Subcutaneous abdominal adipose tissue (tissue), 5 donors: ENCODE measurements at regions not wholly inside any gene's neighbourhood (a gene's known extent, or its start where the extent isn't known, plus 50 kb on each side); places are given as distances from the start of the nearest gene placed in this dataset.

Experiments
- H3K27ac ChIP-seq: one replicate; pipeline ENCODE4 v1.7.0; 2013; ENCODE audit warnings: low read depth, mild to moderate bottlenecking, inconsistent platforms, low read length, moderate library complexity
- H3K27me3 ChIP-seq, 5 donors: one replicate each; pipeline ENCODE4 v1.7.0; 2013; ENCODE audit warnings: low read length in 5 of 5, inconsistent platforms in 1 of 5; ENCODE audit not compliant: control insufficient read depth in 5 of 5, insufficient read depth in 4 of 5
- H3K36me3 ChIP-seq, 5 donors: one replicate each; pipeline ENCODE4 v1.7.0; 2013; ENCODE audit warnings: low read length in 5 of 5; ENCODE audit not compliant: control insufficient read depth in 5 of 5, insufficient read depth in 5 of 5
- H3K4me1 ChIP-seq, 5 donors: one replicate each; pipeline ENCODE4 v1.7.0; 2013; ENCODE audit warnings: low read length in 5 of 5, mild to moderate bottlenecking in 3 of 5, moderate library complexity in 1 of 5; ENCODE audit not compliant: control insufficient read depth in 5 of 5, insufficient read depth in 5 of 5
- H3K4me3 ChIP-seq, 5 donors: one replicate each; pipeline ENCODE4 v1.7.0; 2013; ENCODE audit warnings: low read length in 5 of 5, low read depth in 1 of 5
- H3K9ac ChIP-seq, 5 donors: one replicate each; pipeline ENCODE4 v1.7.0; 2013; ENCODE audit warnings: low read length in 5 of 5, mild to moderate bottlenecking in 4 of 5, moderate library complexity in 3 of 5
- H3K9me3 ChIP-seq, 5 donors: one replicate each; pipeline ENCODE4 v1.7.0; 2013; ENCODE audit warnings: low read length in 5 of 5; ENCODE audit not compliant: control insufficient read depth in 5 of 5
- donor health status: healthy.
- donor health status: healthy.
- donor health status: healthy.
- donor health status: healthy.
- donor health status: healthy.

DNA sequence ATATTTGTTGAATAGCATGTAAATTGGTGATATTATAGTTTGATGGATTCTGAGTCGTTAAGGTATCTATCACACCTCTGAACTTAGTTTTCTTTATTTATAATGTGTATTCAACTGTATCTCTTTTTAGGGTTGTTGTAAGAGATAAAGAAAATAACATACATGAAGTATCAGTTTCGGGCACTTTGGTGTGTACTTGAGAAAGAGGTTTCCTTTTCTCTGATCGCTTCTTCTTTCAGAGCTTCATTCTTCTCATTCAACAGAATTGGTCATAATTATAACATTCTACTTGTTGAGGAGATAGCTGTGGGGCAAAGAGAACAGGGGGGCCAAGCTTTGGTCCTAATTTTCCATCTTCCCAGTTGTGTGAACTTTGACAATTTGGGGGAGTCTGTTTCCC, 508.0 kb downstream of the PLPP3 start:
- Histone ChIP-seq H3K27ac (no peak overlapping the region), H3K4me1 (peaks cover 0 to 20% (median 14%) of the 10 kb centered on the region in 5 donors), H3K9ac (no peak overlapping the region), H3K4me3 (no peak overlapping the region), H3K9me3 (no peaks in the 10 kb centered on the region), H3K36me3 (no peaks in the 10 kb centered on the region), H3K27me3 (no peaks in the 10 kb centered on the region)

DNA sequence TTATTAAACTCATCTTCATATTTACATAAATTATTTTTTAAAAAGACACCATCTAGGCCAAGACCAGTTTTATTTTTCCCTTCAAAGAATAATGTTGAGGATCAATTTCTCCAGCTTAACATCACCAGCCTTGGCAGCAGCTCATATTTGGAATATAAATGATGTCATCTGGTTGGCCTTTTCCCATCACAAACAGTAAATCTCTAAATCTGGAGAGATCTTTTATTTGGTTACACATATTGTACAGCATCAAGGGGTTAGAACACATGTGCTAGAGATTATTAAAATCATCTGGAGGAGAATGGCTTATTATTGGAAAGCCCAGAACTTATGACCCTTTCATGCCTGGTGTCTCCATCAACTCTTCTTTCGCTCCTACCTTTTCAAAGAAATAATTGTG, 508.8 kb downstream of the PLPP3 start:
- Histone ChIP-seq H3K9me3 (no peaks in the 10 kb centered on the region), H3K4me3 (no peak overlapping the region), H3K27ac (no peak overlapping the region), H3K9ac (no peak overlapping the region), H3K36me3 (no peaks in the 10 kb centered on the region), H3K4me1 (peaks cover 0 to 20% (median 14%) of the 10 kb centered on the region in 5 donors), H3K27me3 (no peaks in the 10 kb centered on the region)

DNA sequence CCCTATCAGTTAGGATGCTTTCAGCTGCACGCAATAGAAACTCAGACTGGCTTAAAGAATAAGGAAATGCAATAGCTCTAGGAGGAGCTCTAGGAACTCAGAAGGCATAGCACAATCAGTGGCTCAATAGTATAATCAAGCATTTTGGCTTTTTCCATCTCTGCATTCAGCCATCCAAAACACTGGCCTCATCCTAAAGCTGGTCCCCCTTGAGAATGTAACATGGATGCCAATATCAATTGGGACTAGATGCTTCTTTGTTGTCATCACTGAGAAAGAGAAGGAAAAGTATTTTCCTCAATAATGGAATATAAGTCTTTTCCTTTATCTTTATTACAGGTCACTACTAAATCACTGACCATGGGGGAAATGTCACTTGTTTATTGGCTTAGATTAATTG, 509.5 kb downstream of the PLPP3 start:
- peaks cover 0 to 20% (median 14%) of the 10 kb centered on the region in 5 donors for H3K4me1 ChIP-seq
- no peak overlapping the region for H3K9ac ChIP-seq
- H3K9me3 ChIP-seq, result no peaks in the 10 kb centered on the region
- no peak overlapping the region for H3K27ac ChIP-seq
- H3K4me3 ChIP-seq, result no peak overlapping the region
- no peaks in the 10 kb centered on the region for H3K27me3 ChIP-seq
- no peaks in the 10 kb centered on the region for H3K36me3 ChIP-seq

DNA sequence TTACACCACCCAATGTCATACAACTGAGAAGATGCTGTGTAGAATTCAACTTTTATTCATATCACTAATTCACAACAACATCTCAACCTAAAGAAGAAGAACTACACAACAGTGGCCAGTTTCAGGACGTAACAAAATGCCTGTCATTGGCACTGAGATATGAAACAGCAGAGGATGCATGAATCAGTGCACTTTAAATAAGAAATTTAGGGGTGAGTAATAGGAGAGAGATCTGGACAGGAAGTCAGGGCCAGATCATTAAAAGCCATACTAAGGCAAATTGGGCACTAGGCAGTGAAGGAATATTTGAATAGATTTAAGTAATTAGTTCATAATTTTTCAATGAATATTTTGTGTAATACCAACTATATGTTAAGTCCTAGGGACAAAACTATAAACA, 510.5 kb downstream of the PLPP3 start:
- H3K27ac ChIP-seq, result no peak overlapping the region
- H3K9me3 ChIP-seq, result no peaks in the 10 kb centered on the region
- no peak overlapping the region for H3K4me3 ChIP-seq

DNA sequence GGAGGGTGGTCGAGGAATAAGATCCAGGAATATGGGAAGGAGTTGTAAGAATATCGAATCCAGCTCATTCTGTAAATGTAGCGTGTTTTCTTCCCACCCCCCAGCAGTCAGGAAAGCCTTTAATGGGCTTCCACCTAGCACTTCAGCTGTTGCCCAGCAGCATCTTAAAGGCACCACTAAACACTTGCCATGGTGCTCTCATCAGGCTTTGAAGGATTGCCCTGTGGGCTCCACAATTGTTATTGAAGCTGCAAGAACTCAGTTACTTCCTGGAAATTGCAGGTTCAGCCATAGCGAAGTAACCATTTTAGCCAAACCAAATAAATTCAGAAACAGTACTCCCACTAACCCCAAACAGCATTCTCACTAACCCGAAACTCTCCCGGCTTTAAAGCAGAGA, 511.2 kb downstream of the PLPP3 start:
- H3K4me3 ChIP-seq, result no peak overlapping the region
- peaks cover 0 to 10% (median 6%) of the 10 kb centered on the region in 5 donors for H3K4me1 ChIP-seq

More for the DNA sequence above, 510.5 kb downstream of the PLPP3 start:
- no peak overlapping the region for H3K9ac ChIP-seq
- H3K36me3 ChIP-seq, result no peaks in the 10 kb centered on the region
- H3K27me3 ChIP-seq, result no peaks in the 10 kb centered on the region
- peaks cover 0 to 14% (median 10%) of the 10 kb centered on the region in 5 donors for H3K4me1 ChIP-seq

DNA sequence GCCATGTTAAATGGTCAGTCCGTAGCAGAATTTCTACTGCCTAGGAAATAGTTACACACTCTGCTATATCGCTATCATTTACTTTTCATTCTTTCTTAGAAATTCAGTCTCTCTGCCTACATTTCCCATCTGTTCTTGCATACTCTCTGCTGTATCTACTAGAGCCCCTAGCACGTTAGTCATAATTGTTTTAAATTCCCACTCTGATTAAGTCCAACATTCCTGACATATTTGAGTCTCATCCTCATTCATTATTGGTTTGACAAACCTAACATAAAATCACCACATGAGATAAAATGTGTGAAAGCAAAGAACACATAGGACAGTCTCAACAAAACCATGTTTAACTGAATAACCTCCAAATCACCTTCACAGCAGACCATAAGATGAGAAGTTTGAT, 513.6 kb downstream of the PLPP3 start:
- Histone ChIP-seq H3K9me3 (no peaks in the 10 kb centered on the region), H3K4me3 (no peak overlapping the region), H3K36me3 (no peaks in the 10 kb centered on the region), H3K27me3 (no peaks in the 10 kb centered on the region), H3K4me1 (peaks cover 0 to 10% (median 3%) of the 10 kb centered on the region in 5 donors), H3K27ac (no peak overlapping the region), H3K9ac (no peak overlapping the region)

More for the DNA sequence above, 511.2 kb downstream of the PLPP3 start:
- H3K27me3 ChIP-seq, result no peaks in the 10 kb centered on the region
- H3K9me3 ChIP-seq, result no peaks in the 10 kb centered on the region
- H3K36me3 ChIP-seq, result no peaks in the 10 kb centered on the region
- H3K27ac ChIP-seq, result no peak overlapping the region
- no peak overlapping the region for H3K9ac ChIP-seq

DNA sequence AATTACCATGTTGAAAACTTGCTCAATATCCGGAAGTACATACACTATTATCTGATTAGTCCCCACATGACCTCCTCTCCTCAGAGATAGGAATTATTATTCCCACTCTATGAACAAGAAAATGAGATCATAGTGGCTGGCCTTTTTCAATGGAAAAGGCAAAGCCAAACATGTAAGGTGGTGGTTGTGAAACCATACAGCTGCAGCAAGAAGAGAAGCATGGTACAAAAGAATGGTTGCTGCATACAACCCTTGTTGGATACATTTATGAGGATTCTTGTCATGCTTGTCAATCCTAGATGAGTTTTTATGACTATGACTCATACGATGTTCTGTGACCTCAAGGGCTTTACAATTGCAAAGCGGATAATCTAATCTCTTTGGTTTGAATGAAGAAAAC, 514.7 kb downstream of the PLPP3 start:
- Histone ChIP-seq H3K9me3 (no peaks in the 10 kb centered on the region), H3K27me3 (no peaks in the 10 kb centered on the region)

DNA sequence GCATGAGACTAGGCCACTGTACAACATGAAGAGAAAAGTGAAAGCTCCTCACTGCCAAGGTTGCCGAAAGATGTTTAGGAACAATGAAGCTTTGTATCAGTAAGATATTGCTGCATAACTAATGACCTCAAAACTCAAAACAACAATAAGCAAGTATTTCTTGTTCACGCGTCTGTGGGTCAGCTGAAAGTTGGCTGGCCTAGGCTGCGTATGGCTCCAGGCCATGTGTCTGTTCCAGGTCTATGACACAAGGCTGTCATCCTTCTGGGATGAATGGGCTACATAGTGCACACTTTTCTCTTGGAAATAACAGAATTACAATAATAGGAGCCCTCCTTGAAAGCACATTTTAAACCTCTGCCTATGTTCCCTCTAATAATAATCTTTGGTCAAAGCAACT, 515.9 kb downstream of the PLPP3 start:
- Histone ChIP-seq H3K27ac (no peak overlapping the region), H3K27me3 (no peaks in the 10 kb centered on the region), H3K4me3 (peak overlapping the region in 1 of 5 donors; percentile 27), H3K36me3 (no peaks in the 10 kb centered on the region), H3K9ac (no peak overlapping the region), H3K9me3 (no peaks in the 10 kb centered on the region), H3K4me1 (peaks cover 0 to 15% (median 0%) of the 10 kb centered on the region in 5 donors)

More for the DNA sequence above, 514.7 kb downstream of the PLPP3 start:
- no peak overlapping the region for H3K27ac ChIP-seq
- H3K4me1 ChIP-seq, result peaks cover 0 to 15% (median 0%) of the 10 kb centered on the region in 5 donors
- no peak overlapping the region for H3K4me3 ChIP-seq
- H3K36me3 ChIP-seq, result no peaks in the 10 kb centered on the region
- H3K9ac ChIP-seq, result no peak overlapping the region

DNA sequence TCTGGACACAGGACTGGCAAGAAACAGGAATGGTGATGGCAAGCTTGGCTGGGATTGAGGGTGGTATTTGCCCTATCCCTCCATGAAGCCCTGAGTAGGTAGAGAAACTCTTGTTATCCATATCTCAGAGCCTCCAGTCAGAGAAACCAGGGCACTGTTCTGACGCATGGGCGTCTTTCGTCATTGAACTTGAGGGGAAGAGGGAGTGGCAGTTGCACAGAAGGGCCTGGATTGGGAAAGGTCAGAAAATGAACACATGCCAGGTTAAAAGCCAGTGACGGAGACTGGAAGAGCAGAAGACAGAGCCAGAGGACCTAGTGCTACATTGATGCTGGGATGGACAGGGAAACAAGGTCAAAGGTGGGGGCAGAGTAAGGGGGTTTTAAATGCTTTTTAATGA, 516.7 kb downstream of the PLPP3 start:
- H3K27me3 ChIP-seq, result no peaks in the 10 kb centered on the region
- H3K36me3 ChIP-seq, result no peaks in the 10 kb centered on the region
- no peak overlapping the region for H3K4me3 ChIP-seq
- H3K27ac ChIP-seq, result no peak overlapping the region
- H3K9ac ChIP-seq, result no peak overlapping the region
- H3K4me1 ChIP-seq, result peaks cover 2 to 22% (median 5%) of the 10 kb centered on the region in 5 donors
- H3K9me3 ChIP-seq, result no peaks in the 10 kb centered on the region

DNA sequence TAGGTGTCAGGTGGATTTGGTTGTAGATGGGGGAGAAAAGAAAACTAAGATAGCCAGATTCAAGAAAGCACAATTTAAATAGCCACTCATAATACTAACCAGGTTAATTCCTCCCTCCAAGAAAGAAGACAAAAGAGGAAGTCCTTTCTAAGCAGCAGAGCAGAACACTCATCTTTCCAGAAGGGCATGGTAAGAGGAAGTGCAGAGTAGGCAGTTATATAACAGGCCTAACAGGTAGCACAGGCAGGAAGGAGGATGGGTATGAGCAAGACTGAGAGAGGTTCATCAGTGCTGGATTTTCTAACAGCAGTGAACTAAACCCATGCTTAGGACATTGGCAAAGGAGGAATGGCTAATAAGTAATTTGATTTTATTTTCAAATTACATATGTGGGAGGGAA, 517.5 kb downstream of the PLPP3 start:
- H3K36me3 ChIP-seq, result no peaks in the 10 kb centered on the region
- H3K9ac ChIP-seq, result no peak overlapping the region
- no peak overlapping the region for H3K4me3 ChIP-seq
- peaks cover 2 to 30% (median 13%) of the 10 kb centered on the region in 5 donors for H3K4me1 ChIP-seq
- H3K27me3 ChIP-seq, result no peaks in the 10 kb centered on the region
- H3K27ac ChIP-seq, result no peak overlapping the region
- H3K9me3 ChIP-seq, result no peaks in the 10 kb centered on the region

DNA sequence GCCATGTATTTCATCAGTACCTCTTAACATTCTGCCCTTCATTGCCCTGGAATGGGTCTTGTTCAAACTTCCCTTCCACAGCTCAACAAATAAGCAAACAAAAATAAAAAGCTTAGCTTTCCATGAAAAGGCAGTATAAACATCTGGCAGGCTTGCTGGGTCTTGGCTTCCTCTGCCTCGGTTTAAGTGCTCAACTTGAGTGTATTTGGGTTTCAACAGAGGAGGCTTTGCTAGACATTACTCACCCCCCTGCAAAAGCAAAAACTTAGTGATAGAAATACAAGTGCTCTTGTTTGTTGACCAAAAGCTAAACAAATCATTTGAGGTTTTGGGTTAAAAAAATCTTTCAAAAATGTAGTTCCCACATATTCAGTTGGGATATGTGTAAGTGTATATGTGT, 518.5 kb downstream of the PLPP3 start:
- Histone ChIP-seq H3K4me3 (no peak overlapping the region), H3K36me3 (no peaks in the 10 kb centered on the region), H3K27me3 (no peaks in the 10 kb centered on the region), H3K9me3 (no peaks in the 10 kb centered on the region), H3K27ac (no peak overlapping the region), H3K4me1 (peaks cover 2 to 38% (median 19%) of the 10 kb centered on the region in 5 donors), H3K9ac (no peak overlapping the region)
